GM12878 (cell line): ENCODE measurements at regions not wholly inside any gene's neighbourhood (a gene's known extent, or its start where the extent isn't known, plus 50 kb on each side); places are given as distances from the start of the nearest gene placed in this dataset.

Experiments
- CBFB ChIP-seq: IDR thresholded peaks from 2 replicates; pipeline ENCODE4 v1.6.1; 2016; ENCODE audit warnings: antibody characterized with exemption, low read depth
- FOXK2 ChIP-seq: fragments of 450-650 bp; IDR thresholded peaks from 2 replicates; pipeline ENCODE4 v1.6.1; 2017; ENCODE audit warnings: mild to moderate bottlenecking, moderate library complexity
- GATAD2B ChIP-seq: fragments of 450-650 bp; conservative IDR thresholded peaks from 2 replicates; pipeline ENCODE4 v1.6.1; 2017; ENCODE audit warnings: low read depth, mild to moderate bottlenecking, moderate library complexity
- HCFC1 ChIP-seq: fragments of 150-350 bp; IDR thresholded peaks from 2 replicates; pipeline ENCODE4 v1.6.1; 2014; ENCODE audit warnings: low read length
- HSF1 ChIP-seq: fragments of 150-350 bp; IDR thresholded peaks from 2 replicates; pipeline ENCODE4 v1.6.1; 2014; ENCODE audit warnings: mild to moderate bottlenecking, low read depth, low read length
- IKZF2 ChIP-seq, 2 experiments: fragments of 450-650 bp; IDR thresholded peaks; 2 replicates each; pipeline ENCODE4 v1.6.1; 2017; ENCODE audit warnings: mild to moderate bottlenecking in 2 of 2, moderate library complexity in 2 of 2
- MTA3 ChIP-seq: IDR thresholded peaks from 2 replicates; pipeline ENCODE4 v1.6.1; 2012; ENCODE audit warnings: low read length, inconsistent platforms, borderline replicate concordance
- NFXL1 ChIP-seq: fragments of 450-650 bp; IDR thresholded peaks from 2 replicates; pipeline ENCODE4 v1.6.1; 2017; ENCODE audit warnings: antibody characterized with exemption, mild to moderate bottlenecking, borderline replicate concordance
- NFYB ChIP-seq: IDR thresholded peaks from 2 replicates; pipeline ENCODE4 v1.6.1; 2011; ENCODE audit warnings: low read depth, mild to moderate bottlenecking, low read length, improper control_type of control experiment, moderate library complexity; ENCODE audit not compliant: insufficient read depth
- NR2C2 ChIP-seq: IDR thresholded peaks from 2 replicates; pipeline ENCODE4 v1.6.1; 2011; ENCODE audit warnings: borderline replicate concordance, low read depth; ENCODE audit not compliant: control insufficient read depth, insufficient read length
- SMAD1 ChIP-seq: fragments of 450-650 bp; IDR thresholded peaks from 2 replicates; pipeline ENCODE4 v1.6.1; 2018; ENCODE audit warnings: mild to moderate bottlenecking, low read depth; ENCODE audit not compliant: partially characterized antibody
- SREBF2 ChIP-seq: IDR thresholded peaks from 2 replicates; pipeline ENCODE4 v1.6.1; 2012; ENCODE audit warnings: mild to moderate bottlenecking, low read length
- TARDBP ChIP-seq: IDR thresholded peaks from 2 replicates; pipeline ENCODE4 v1.6.1; 2016; ENCODE audit warnings: borderline replicate concordance
- TCF12 ChIP-seq: IDR thresholded peaks from 2 replicates; pipeline ENCODE4 v1.6.1; 2011; ENCODE audit warnings: low read depth, mild to moderate bottlenecking, low read length
- TCF7 ChIP-seq: IDR thresholded peaks from 2 replicates; pipeline ENCODE4 v1.6.1; 2014; ENCODE audit warnings: antibody characterized with exemption, borderline replicate concordance
- WRNIP1 ChIP-seq: IDR thresholded peaks from 2 replicates; pipeline ENCODE4 v1.6.1; 2011; ENCODE audit warnings: low read depth, low read length, improper control_type of control experiment, borderline replicate concordance
- TF ChIP-seq, protein P1 (sequence below): IDR thresholded peaks from 2 replicates; pipeline ENCODE4 v1.6.1; 2012; ENCODE audit warnings: low read depth, low read length, improper control_type of control experiment
- TF ChIP-seq, protein P2 (sequence below): fragments of 450-650 bp; conservative IDR thresholded peaks from 2 replicates; pipeline ENCODE4 v1.6.1; 2017; ENCODE audit warnings: mild to moderate bottlenecking, moderate library complexity
- TF ChIP-seq, protein P3 (sequence below): IDR thresholded peaks from 2 replicates; pipeline ENCODE4 v1.6.1; 2011; ENCODE audit warnings: low read depth, low read length, improper control_type of control experiment, borderline replicate concordance
- TF ChIP-seq, protein P4 (sequence below), 3 experiments: IDR thresholded peaks in 2 of 3; conservative IDR thresholded peaks in 1 of 3; 2 replicates each; pipeline ENCODE4 v1.5.1; 2011; ENCODE audit warnings: low read depth in 3 of 3, low read length in 3 of 3, mild to moderate bottlenecking in 3 of 3, control low read depth in 2 of 3, moderate library complexity in 2 of 3, inconsistent platforms in 1 of 3, mixed read lengths in 1 of 3; ENCODE audit not compliant: control insufficient read depth in 2 of 3, insufficient read depth in 1 of 3; ENCODE audit errors: extremely low read depth in 1 of 3
- TF ChIP-seq, protein P5 (sequence below): fragments of 450-650 bp; IDR thresholded peaks from 2 replicates; pipeline ENCODE4 v1.6.1; 2016; ENCODE audit warnings: mild to moderate bottlenecking

- TF ChIP-seq NR2C2 (no peak), MTA3 (0 out of 2 replicates have a peak, but pooled peaks have one; percentile 77), SMAD1 (no peak), TCF7 (0 out of 2 replicates have a peak, but pooled peaks have one; percentile 17), HCFC1 (no peak), NFYB (no peak), FOXK2 (no peak), NFXL1 (no peak), GATAD2B (0 out of 2 replicates have a peak, but pooled peaks have one; percentile 36), CBFB (peak; percentile 57), HSF1 (no peak), TCF12 (peak; percentile 89), SREBF2 (no peak), TARDBP (no peak), WRNIP1 (no peak), IKZF2 (IDR thresholded peaks at IDR 0.05) (peak; percentile 39 to 55; a peak in 3 of 4 replicates)
- TF ChIP-seq, protein P1, sequence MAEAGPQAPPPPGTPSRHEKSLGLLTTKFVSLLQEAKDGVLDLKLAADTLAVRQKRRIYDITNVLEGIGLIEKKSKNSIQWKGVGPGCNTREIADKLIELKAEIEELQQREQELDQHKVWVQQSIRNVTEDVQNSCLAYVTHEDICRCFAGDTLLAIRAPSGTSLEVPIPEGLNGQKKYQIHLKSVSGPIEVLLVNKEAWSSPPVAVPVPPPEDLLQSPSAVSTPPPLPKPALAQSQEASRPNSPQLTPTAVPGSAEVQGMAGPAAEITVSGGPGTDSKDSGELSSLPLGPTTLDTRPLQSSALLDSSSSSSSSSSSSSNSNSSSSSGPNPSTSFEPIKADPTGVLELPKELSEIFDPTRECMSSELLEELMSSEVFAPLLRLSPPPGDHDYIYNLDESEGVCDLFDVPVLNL = no peak
- TF ChIP-seq, protein P2, sequence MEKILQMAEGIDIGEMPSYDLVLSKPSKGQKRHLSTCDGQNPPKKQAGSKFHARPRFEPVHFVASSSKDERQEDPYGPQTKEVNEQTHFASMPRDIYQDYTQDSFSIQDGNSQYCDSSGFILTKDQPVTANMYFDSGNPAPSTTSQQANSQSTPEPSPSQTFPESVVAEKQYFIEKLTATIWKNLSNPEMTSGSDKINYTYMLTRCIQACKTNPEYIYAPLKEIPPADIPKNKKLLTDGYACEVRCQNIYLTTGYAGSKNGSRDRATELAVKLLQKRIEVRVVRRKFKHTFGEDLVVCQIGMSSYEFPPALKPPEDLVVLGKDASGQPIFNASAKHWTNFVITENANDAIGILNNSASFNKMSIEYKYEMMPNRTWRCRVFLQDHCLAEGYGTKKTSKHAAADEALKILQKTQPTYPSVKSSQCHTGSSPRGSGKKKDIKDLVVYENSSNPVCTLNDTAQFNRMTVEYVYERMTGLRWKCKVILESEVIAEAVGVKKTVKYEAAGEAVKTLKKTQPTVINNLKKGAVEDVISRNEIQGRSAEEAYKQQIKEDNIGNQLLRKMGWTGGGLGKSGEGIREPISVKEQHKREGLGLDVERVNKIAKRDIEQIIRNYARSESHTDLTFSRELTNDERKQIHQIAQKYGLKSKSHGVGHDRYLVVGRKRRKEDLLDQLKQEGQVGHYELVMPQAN = 0 out of 2 replicates have a peak, but pooled peaks have one; percentile 9
- TF ChIP-seq, protein P3, sequence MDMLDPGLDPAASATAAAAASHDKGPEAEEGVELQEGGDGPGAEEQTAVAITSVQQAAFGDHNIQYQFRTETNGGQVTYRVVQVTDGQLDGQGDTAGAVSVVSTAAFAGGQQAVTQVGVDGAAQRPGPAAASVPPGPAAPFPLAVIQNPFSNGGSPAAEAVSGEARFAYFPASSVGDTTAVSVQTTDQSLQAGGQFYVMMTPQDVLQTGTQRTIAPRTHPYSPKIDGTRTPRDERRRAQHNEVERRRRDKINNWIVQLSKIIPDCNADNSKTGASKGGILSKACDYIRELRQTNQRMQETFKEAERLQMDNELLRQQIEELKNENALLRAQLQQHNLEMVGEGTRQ = no peak
- TF ChIP-seq, protein P4, sequence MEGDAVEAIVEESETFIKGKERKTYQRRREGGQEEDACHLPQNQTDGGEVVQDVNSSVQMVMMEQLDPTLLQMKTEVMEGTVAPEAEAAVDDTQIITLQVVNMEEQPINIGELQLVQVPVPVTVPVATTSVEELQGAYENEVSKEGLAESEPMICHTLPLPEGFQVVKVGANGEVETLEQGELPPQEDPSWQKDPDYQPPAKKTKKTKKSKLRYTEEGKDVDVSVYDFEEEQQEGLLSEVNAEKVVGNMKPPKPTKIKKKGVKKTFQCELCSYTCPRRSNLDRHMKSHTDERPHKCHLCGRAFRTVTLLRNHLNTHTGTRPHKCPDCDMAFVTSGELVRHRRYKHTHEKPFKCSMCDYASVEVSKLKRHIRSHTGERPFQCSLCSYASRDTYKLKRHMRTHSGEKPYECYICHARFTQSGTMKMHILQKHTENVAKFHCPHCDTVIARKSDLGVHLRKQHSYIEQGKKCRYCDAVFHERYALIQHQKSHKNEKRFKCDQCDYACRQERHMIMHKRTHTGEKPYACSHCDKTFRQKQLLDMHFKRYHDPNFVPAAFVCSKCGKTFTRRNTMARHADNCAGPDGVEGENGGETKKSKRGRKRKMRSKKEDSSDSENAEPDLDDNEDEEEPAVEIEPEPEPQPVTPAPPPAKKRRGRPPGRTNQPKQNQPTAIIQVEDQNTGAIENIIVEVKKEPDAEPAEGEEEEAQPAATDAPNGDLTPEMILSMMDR (IDR thresholded peaks at IDR 0.05 in 2 of 3, conservative IDR thresholded peaks at IDR 0.05 in 1 of 3; ENCODE audit: control insufficient read depth in 2 of 3, extremely low read depth in 1 of 3, insufficient read depth in 1 of 3, low read depth in 3 of 3, low read length in 3 of 3) = no peak
- TF ChIP-seq, protein P5, sequence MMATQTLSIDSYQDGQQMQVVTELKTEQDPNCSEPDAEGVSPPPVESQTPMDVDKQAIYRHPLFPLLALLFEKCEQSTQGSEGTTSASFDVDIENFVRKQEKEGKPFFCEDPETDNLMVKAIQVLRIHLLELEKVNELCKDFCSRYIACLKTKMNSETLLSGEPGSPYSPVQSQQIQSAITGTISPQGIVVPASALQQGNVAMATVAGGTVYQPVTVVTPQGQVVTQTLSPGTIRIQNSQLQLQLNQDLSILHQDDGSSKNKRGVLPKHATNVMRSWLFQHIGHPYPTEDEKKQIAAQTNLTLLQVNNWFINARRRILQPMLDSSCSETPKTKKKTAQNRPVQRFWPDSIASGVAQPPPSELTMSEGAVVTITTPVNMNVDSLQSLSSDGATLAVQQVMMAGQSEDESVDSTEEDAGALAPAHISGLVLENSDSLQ = peak; percentile 91
Measured at GRCh38 chr14:49971156-49972130, 78.6 kb downstream of the ARF6 start (continued).
